Amygdala (tissue), 56 donors: ENCODE measurements at regions not wholly inside any gene's neighbourhood (a gene's known extent, or its start where the extent isn't known, plus 50 kb on each side); places are given as distances from the start of the nearest gene placed in this dataset.
"Not testable (repeated sequence)": the region's sequence is repeated elsewhere in the genome, so short reads cannot be mapped to it uniquely, and the experiment has no call there.

ENCODE experiments used
- DNase-seq, 56 donors: peaks; one replicate each; lab custom pipeline; 2025; lab: John Stamatoyannopoulos, UW

GRCh38 chr5:30413540-30413939, 779.9 kb upstream of the CDH6 start:
- no peak for DNase-seq

GRCh38 chr5:30405821-30406220, 787.7 kb upstream of the CDH6 start:
- DNase-seq: no peak

- DNase-seq: peak in 8 of 56 donors; percentile 0 to 25 (median 10)
Measured at GRCh38 chr5:30401479-30402058, 791.9 kb upstream of the CDH6 start.

GRCh38 chr5:30398423-30398822, 795.1 kb upstream of the CDH6 start:
- DNase-seq: no peak

- no peak for DNase-seq
Measured at GRCh38 chr5:30392897-30393296, 800.6 kb upstream of the CDH6 start.

- DNase-seq: no peak
Measured at GRCh38 chr5:30390095-30390494, 803.4 kb upstream of the CDH6 start.

- no peak for DNase-seq
Measured at GRCh38 chr5:30387974-30388632, 805.4 kb upstream of the CDH6 start.

GRCh38 chr5:30385754-30386153, 807.7 kb upstream of the CDH6 start:
- no peak for DNase-seq

- no peak for DNase-seq
Measured at GRCh38 chr5:30384171-30384570, 809.3 kb upstream of the CDH6 start.

- no peak for DNase-seq
Measured at GRCh38 chr5:30380228-30380627, 813.3 kb upstream of the CDH6 start.

GRCh38 chr5:30376848-30377247, 816.6 kb upstream of the CDH6 start:
- no peak for DNase-seq

GRCh38 chr5:30368064-30368463, 825.4 kb upstream of the CDH6 start:
- DNase-seq: no peak

GRCh38 chr5:30365031-30365430, 828.5 kb upstream of the CDH6 start:
- not testable (repeated sequence) for DNase-seq

- no peak for DNase-seq
Measured at GRCh38 chr5:30357371-30357770, 836.1 kb upstream of the CDH6 start.

GRCh38 chr5:30355675-30356074, 837.8 kb upstream of the CDH6 start:
- DNase-seq: no peak

GRCh38 chr5:30347858-30348257, 845.6 kb upstream of the CDH6 start:
- DNase-seq: no peak

- DNase-seq: not testable (repeated sequence)
Measured at GRCh38 chr5:30345539-30346345, 847.7 kb upstream of the CDH6 start.

GRCh38 chr5:30343707-30344106, 849.8 kb upstream of the CDH6 start:
- DNase-seq: no peak

GRCh38 chr5:30341466-30341865, 852.0 kb upstream of the CDH6 start:
- no peak for DNase-seq

- no peak for DNase-seq
Measured at GRCh38 chr5:30337084-30337573, 856.4 kb upstream of the CDH6 start.

GRCh38 chr5:30331534-30331933, 862.0 kb upstream of the CDH6 start:
- DNase-seq: no peak

GRCh38 chr5:30325795-30326194, 867.7 kb upstream of the CDH6 start:
- DNase-seq: no peak
